KG1 (cell line): ENCODE measurements at regions not wholly inside any gene's neighbourhood (a gene's known extent, or its start where the extent isn't known, plus 50 kb on each side); places are given as distances from the start of the nearest gene placed in this dataset.
"Not testable (repeated sequence)": the region's sequence is repeated elsewhere in the genome, so short reads cannot be mapped to it uniquely, and the experiment has no call there.

Experiments
- DNase-seq: peaks from one replicate; lab custom pipeline; 2025; lab: John Stamatoyannopoulos, UW

- DNase-seq: no peak
Observed at GRCh38 chr10:60615541-60615940, 162.7 kb upstream of the CDK1 start.

GRCh38 chr10:60614363-60614762, 163.9 kb upstream of the CDK1 start:
- no peak for DNase-seq

DNA sequence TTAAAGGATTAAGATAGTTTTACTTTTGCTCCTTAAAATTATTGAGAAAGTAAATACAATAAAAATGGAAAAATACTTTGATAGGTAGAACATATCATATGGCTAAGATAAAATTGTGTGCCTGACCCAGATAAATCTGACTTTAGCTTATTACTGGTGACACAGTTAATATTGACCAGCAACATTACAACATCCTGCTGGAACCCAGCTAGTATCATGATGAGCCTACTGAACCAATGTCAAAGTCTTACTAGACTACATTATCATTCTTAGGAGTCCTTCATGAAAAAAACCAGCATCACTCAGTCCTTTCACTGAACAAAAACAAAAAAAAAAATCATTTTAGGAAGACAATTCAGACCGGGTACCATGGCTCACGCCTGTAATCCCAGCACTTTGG, 164.8 kb upstream of the CDK1 start:
- DNase-seq: no peak

GRCh38 chr10:60611291-60611747, 167.0 kb upstream of the CDK1 start:
- DNase-seq: no peak

DNA sequence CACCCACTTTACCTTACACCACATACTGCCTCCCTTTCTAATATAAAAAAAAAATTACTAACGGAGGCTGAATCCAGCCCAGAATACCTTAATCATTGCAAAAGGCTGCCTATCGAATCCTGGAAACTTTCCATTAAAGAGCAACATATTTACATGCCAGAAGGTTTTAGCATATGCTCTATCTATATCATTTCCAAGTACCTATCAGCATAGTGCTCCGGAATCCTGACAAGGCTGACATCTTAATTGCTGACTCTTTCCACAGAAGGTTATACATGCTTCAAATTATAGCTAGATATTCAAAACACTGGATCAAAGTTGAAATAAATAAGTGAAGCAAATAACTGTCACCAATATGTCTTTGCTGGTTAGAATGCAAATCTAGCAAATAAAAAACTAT, 170.9 kb upstream of the CDK1 start:
- DNase-seq: no peak

DNA sequence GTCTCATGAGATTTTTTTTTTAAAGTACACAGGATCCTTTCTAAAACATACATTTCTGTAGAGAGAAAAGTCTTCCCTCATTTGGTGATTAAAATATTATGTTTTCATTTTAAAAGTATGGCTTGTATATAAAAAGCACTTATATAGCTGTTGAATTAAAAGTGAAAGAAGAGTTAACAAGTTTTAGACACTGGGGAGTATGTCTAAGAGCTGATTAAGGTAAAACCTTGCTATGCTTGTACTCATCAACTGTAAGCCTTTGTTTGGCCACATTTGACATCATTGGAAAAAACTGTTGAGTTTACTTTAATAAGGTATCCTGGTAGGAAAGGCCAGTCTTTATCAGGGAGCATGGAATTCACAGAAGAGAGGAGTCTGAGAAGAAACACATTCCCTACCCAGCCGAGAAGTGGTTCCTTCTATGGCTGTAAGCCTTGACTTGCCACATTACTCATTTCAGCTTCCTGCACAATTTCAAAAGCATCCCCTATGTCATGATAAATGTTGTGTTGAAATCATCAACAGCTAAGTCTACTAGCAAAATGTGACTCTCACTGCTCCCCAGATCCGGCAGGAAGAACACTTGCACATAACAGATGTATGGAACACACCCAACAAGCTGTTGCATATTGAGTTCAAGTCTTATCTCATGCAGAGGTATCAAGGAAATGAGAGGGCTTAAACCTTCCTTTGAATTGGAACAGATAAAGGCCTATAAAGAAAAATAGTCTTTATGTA, 171.8 kb upstream of the CDK1 start:
- DNase-seq: no peak

- DNase-seq: no peak
Observed at GRCh38 chr10:60605476-60605875, 172.8 kb upstream of the CDK1 start.

DNA sequence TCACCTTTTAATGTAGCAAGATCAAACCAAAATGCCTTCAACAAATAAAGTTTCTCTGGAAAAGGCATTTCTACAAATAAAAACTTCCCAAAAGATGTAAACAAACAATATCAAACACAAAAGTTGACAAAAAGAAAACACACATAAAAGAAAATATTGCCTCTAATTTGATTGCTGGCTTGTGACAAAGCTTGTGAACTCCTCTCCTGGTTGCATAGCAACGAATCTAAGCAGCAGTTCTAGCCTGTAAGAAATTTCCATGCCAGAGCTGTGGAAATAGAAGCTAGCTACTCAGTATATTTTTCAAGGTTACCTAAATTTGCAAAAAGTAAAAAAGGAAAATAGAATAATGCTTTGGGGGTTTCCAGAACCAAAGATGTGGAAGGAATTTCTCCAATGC, 173.9 kb upstream of the CDK1 start:
- DNase-seq: no peak

- no peak for DNase-seq
Observed at GRCh38 chr10:60597513-60597912, 180.8 kb upstream of the CDK1 start.

- DNase-seq: no peak
Observed at GRCh38 chr10:60595852-60596251, 182.4 kb upstream of the CDK1 start.

DNA sequence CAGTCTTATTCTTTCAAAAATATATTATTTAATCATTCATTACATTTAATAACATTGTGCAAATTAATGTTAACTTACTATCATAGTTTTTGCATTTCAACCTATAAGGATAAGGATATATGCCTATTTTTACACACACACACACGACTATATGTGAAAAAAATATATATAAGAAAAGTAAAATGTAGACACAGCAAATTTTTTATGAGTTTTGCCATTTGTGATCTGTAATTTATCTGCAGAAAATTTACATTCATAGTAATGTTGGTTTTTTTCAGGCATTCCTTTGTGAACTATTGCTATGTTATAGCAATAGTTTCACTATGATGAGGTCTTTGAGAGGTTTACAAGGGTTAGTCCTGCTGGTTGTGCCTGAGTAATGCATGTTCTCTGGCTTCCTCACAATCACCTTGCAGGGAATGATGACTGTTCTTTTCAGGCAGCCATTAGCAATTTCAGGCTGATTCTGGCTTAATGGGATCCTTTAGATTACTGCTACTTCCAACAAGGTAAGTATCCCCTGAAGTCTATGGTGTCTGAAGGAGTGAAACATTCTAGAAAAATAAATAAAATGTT, 183.7 kb upstream of the CDK1 start:
- no peak for DNase-seq

DNA sequence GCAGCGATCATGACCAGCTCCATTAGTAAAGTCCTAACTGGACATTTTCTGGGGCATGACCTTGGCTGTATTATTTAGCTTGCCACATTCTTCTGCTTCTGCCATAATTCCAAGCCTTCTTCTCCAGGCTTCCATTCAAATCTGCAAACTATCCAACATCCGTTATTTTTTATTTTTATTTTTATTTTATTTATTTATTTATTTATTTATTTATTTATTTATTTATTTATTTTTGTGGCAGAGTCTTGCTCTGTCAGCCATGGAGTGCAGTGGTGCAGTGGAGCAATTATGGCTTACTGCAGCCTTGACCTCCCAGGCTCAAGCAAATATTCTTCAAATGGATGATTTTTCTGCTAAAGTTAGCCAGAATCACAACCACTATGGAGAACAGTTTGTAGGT, 187.2 kb upstream of the CDK1 start:
- no peak for DNase-seq

DNA sequence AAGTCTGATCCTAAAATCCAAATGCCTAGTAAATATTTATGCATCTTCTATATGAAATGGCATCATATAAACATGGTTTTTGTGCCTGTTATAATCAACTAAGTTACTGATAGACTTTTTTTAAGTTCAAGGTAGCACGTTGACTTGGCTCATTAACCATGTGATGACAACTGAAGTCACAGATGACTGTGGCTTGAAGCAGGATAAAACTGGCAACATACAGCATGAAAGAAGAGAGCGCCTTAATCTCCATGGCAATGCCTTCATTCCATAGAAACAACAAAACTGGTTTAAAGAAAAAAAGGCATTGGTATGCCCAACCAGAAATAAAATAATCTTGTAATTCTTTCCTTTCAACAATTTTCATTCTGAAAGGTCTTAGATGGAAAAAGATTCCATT, 188.9 kb upstream of the CDK1 start:
- no peak for DNase-seq

GRCh38 chr10:60581782-60582181, 192.1 kb upstream of the ANK3 start:
- not testable (repeated sequence) for DNase-seq

DNA sequence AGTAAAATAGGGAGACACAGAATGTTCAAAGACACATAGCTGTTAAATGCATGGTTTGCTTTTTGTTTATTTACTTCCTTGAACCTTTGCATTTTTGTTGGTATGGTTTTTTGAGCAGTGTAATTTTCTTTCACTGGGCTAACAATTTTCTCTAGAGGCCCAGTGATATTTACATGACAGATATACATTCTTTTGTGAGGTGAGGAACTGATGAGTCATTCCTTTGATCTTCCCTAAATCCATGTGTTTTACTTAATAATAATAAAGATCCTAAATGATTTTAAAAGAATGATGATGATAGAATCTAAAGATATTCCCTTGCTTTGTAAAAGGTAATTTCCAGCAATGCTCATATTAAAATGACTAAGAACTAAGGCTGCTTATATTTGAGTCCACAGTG, 188.5 kb upstream of the ANK3 start:
- DNase-seq: no peak

- no peak for DNase-seq
Observed at GRCh38 chr10:60576130-60577069, 186.7 kb upstream of the ANK3 start.

DNA sequence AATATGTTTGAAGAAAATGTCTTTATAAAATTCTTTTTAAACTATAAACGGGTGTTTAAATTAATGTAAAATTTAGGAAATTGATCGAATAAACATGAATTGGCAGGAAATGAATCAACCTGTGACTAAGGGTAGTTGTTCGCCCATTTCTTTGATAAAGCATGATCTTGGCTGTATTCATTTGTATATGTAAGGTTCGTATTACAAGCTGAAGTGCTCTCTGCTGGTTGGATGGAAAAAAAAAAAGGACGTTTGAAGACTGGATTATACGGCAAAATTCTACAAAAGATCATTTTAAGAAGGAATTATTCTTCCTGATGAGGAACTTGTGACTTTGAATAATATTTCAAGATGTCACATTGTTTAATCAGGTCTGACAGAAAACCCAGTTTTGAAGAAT, 185.4 kb upstream of the ANK3 start:
- DNase-seq: no peak

DNA sequence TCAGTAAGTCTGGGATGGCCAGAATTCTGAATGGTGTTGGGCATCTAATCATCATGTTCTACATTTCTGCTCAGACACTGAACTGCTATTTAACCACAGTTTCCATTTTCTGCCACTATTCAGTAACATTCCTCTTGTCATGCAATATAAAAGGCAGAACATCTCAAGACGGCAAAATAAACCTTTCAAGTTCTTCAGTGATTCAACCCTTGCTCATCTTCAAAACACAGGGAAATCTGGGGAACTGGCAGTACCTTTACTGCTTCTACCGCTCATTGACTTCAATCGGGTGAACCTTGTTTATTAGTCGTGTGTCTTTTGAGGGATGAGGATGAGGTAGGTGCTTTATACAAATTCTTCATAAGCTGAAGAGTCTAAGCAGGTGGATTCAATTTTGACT, 184.7 kb upstream of the ANK3 start:
- DNase-seq: no peak

DNA sequence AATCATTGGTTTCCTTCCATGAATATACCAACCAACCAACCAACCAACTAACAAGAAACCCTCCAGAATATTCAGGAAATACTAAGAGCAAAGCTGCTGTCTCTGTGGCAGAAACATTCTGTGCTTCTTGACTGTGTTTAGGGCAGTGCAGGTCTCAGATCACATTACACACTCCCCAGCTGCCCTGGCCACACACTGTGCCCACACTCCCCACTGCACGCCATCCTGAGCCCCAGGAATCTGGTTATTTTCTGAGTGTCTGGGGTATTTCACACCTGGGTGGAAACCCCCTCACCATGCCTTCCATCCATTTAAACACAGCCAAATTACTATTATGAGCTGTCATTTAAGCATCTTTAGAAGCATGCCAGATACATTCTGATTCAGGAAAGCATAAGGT, 183.7 kb upstream of the ANK3 start:
- DNase-seq: no peak

DNA sequence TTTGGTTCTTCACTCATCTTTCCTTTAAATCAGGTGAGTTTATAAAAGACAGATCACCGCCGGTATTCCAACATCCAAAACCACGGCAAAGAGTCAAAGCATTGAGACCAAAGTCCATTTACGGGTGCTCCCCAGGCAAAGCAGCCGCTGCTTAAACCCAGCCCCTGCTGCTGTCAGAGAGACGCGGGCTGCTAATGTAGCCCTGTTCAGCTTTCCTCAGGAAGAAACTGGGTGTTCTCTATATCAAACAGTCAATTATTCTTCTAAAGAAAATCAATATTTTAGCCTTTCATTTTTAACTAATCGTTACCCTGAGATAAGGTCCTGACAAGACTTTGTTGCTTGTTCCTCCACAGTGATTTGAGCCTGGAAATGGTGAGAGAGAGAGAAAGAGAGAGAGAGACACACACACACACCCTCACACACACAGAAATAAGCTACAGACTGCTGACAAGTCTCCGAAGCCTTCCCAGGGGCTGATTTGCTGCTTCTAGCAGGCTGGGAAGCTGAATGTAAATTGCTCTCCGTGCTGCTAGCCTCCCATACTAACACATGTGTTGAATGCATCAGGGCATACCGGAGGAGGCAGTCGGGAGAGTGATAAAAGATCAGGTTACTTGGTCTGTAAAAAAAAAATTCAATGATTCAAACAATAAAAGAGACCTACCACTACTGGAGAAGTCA, 183.0 kb upstream of the ANK3 start:
- no peak for DNase-seq

- DNase-seq: no peak
Observed at GRCh38 chr10:60570896-60571295, 181.2 kb upstream of the ANK3 start.

GRCh38 chr10:60570272-60570865, 180.7 kb upstream of the ANK3 start:
- no peak for DNase-seq
